HepG2 (cell line): ENCODE measurements at regions not wholly inside any gene's neighbourhood (a gene's known extent, or its start where the extent isn't known, plus 50 kb on each side); places are given as distances from the start of the nearest gene placed in this dataset.

ENCODE experiments used
- ATAC-seq: fragments of 200-7000 bp; cut with Tn5 transposase; 3 replicates; pipeline ENCODE4 v1.9.1; 2020; ENCODE audit warnings: mild to moderate bottlenecking, moderate library complexity
- BruUV-seq: library from RNA; stranded (reverse); fragments of 400-500 nt; replicated peaks from 2 replicates; lab custom pipeline; 2021; lab: Mats Ljungman, UMichigan
- CTCF ChIA-PET: fragments of 300-600 bp; formaldehyde crosslinking; extraction: SDS; loops from one replicate; lab custom pipeline; 2021; ENCODE audit warnings: low total read pairs, inconsistent platforms, low intra/inter-chr PET ratio; lab: Yijun Ruan, JAX
- POLR2A ChIA-PET: fragments of 350-600 bp; sonication (Branson Sonifier 250); formaldehyde crosslinking; loops from one replicate; lab custom pipeline; 2020; ENCODE audit warnings: antibody characterized with exemption, inconsistent platforms; lab: Yijun Ruan, JAX
- DNase-seq: peaks from one replicate; pipeline ENCODE4 v3.0.0-alpha.2; 2015; ENCODE audit warnings: low spot score
- FAIRE-seq: peaks from 3 replicates; lab custom pipeline; 2011; peaks lifted over from hg19 to GRCh38; lab: Jason Lieb, UNC
- H2AFZ ChIP-seq: one replicate; pipeline ENCODE4 v1.6.1; 2011; ENCODE audit warnings: low read length, inconsistent platforms
- H3K27ac ChIP-seq: fragments of 300-600 bp; 3 replicates; pipeline ENCODE4 v1.8.0; 2011; ENCODE audit warnings: mixed run types, mild to moderate bottlenecking, mixed read lengths, low read length, inconsistent platforms; ENCODE audit not compliant: insufficient read depth; ENCODE audit errors: extremely low read length
- H3K27me3 ChIP-seq, 2 experiments: fragments of 200-600 bp in 1 of 2; 2 replicates in 1 of 2; 3 replicates in 1 of 2; pipeline versions ENCODE4 v1.6.0 to v1.8.0; 2011; ENCODE audit warnings: low read length in 2 of 2, mild to moderate bottlenecking in 2 of 2, moderate library complexity in 2 of 2, inconsistent platforms in 1 of 2; ENCODE audit not compliant: insufficient read depth in 2 of 2, control insufficient read depth in 1 of 2
- H3K36me3 ChIP-seq, 2 experiments: fragments of 200-600 bp in 1 of 2; replicated peaks in 1 of 2; 2 replicates in 1 of 2; 3 replicates in 1 of 2; pipeline versions ENCODE4 v1.5.1 to v1.8.0; 2011; ENCODE audit warnings: low read length in 2 of 2, inconsistent platforms in 1 of 2; ENCODE audit not compliant: insufficient read depth in 2 of 2, control insufficient read depth in 1 of 2
- H3K4me1 ChIP-seq: 2 replicates; pipeline ENCODE4 v1.5.1; 2012; ENCODE audit warnings: low read length, inconsistent platforms; ENCODE audit not compliant: insufficient read depth
- H3K4me2 ChIP-seq: 2 replicates; pipeline ENCODE4 v1.6.0; 2011; ENCODE audit warnings: low read depth, low read length, inconsistent platforms
- H3K4me3 ChIP-seq, 3 experiments: fragments of 200-600 bp in 1 of 3; sonication (generic), shearing (Covaris generic) in 1 of 3; replicated peaks in 1 of 3; 2 replicates each; pipeline ENCODE4 v1.5.1; 2011 to 2016; ENCODE audit warnings: low read length in 3 of 3, inconsistent platforms in 2 of 3, low read depth in 2 of 3, mild to moderate bottlenecking in 2 of 3, control low read depth in 1 of 3, mixed read lengths in 1 of 3; ENCODE audit not compliant: insufficient read depth in 1 of 3
- H3K79me2 ChIP-seq: one replicate; pipeline ENCODE4 v1.6.1; 2011; ENCODE audit warnings: low read length, inconsistent platforms; ENCODE audit not compliant: insufficient read depth
- H3K9ac ChIP-seq: 2 replicates; pipeline ENCODE4 v1.6.0; 2011; ENCODE audit warnings: mild to moderate bottlenecking, low read depth, low read length, inconsistent platforms; ENCODE audit not compliant: insufficient read depth
- H3K9me3 ChIP-seq: 2 replicates; pipeline ENCODE4 v1.5.1; 2012; ENCODE audit warnings: mild to moderate bottlenecking, low read length
- H4K20me1 ChIP-seq: 2 replicates; pipeline ENCODE4 v1.6.0; 2011; ENCODE audit warnings: inconsistent platforms, mild to moderate bottlenecking, low read length, moderate library complexity; ENCODE audit not compliant: insufficient read depth
- FLYWCH1 ChIP-seq: sonication (generic); formaldehyde crosslinking; IDR thresholded peaks from 2 replicates; pipeline ENCODE4 v1.8.1; 2023; ENCODE audit warnings: mild to moderate bottlenecking, missing genetic modification reagents
- NR2F2 ChIP-seq: IDR thresholded peaks from 2 replicates; pipeline ENCODE4 v1.6.1; 2012; ENCODE audit warnings: low read depth, inconsistent platforms, borderline replicate concordance
- REXO4 ChIP-seq: sonication (generic); formaldehyde crosslinking; IDR thresholded peaks from 2 replicates; pipeline ENCODE4 v1.8.0; 2022; ENCODE audit warnings: missing genetic modification reagents, mild to moderate bottlenecking, borderline replicate concordance
- SALL2 ChIP-seq: sonication (generic); formaldehyde crosslinking; IDR thresholded peaks from 2 replicates; pipeline ENCODE4 v1.8.1; 2023; ENCODE audit warnings: mild to moderate bottlenecking, missing genetic modification reagents, inconsistent platforms
- SSRP1 ChIP-seq: IDR thresholded peaks from 2 replicates; pipeline ENCODE4 v1.6.1; 2016; ENCODE audit warnings: control low read depth
- TOPORS ChIP-seq: sonication (generic); formaldehyde crosslinking; IDR thresholded peaks from 2 replicates; pipeline ENCODE4 v1.8.0; 2023; ENCODE audit warnings: mild to moderate bottlenecking, missing genetic modification reagents
- ZBTB3 ChIP-seq: sonication (generic); formaldehyde crosslinking; IDR thresholded peaks from 2 replicates; pipeline ENCODE4 v1.4.0; 2020; ENCODE audit warnings: low read depth, mild to moderate bottlenecking, moderate library complexity, missing genetic modification reagents, borderline replicate concordance
- ZMYM2 ChIP-seq: sonication (generic); formaldehyde crosslinking; IDR thresholded peaks from 2 replicates; pipeline ENCODE4 v1.8.0; 2022; ENCODE audit warnings: mild to moderate bottlenecking, missing genetic modification reagents
- ZNF207 ChIP-seq: fragments of 450-650 bp; IDR thresholded peaks from 2 replicates; pipeline ENCODE4 v1.6.1; 2016; ENCODE audit warnings: antibody characterized with exemption, borderline replicate concordance
- ZNF557 ChIP-seq: sonication (generic); formaldehyde crosslinking; IDR thresholded peaks from 2 replicates; pipeline ENCODE4 v1.4.0; 2020; ENCODE audit warnings: missing genetic modification reagents
- WGBS: methylation state at CpG from one replicate; pipeline ENCODE4 v1.1.6; 2017; ENCODE audit warnings: low lambda C conversion rate; 5-methylcytosine and 5-hydroxymethylcytosine counted together
- in situ Hi-C: cut with HindIII; loops from 2 replicates; pipeline ENCODE4 v1.10.0; 2017; ENCODE audit warnings: low pct_unique_long_range_greater_than_20kb; ENCODE audit not compliant: extremely low pct_ligation_motif_present
- intact Hi-C: fragments of 100-400 bp; cut with micrococcal nuclease; formaldehyde crosslinking; loops from one replicate; pipeline ENCODE4 v1.10.0; 2022; ENCODE audit not compliant: unreplicated experiment
- TF ChIP-seq, protein P1 (sequence below): sonication (generic); formaldehyde crosslinking; IDR thresholded peaks from 2 replicates; pipeline ENCODE4 v1.5.0; 2020; ENCODE audit warnings: missing genetic modification reagents, mild to moderate bottlenecking, borderline replicate concordance
- TF ChIP-seq, protein P2 (sequence below): sonication (generic); formaldehyde crosslinking; IDR thresholded peaks from 2 replicates; pipeline ENCODE4 v1.9.0; 2022; ENCODE audit warnings: low read depth, missing genetic modification reagents
- TF ChIP-seq, protein P3 (sequence below): conservative IDR thresholded peaks from 2 replicates; pipeline ENCODE4 v1.6.1; 2018; ENCODE audit warnings: missing genetic modification reagents
- TF ChIP-seq, protein P4 (sequence below): sonication (generic); formaldehyde crosslinking; IDR thresholded peaks from 2 replicates; pipeline ENCODE4 v1.5.1; 2020; ENCODE audit warnings: missing genetic modification reagents, mild to moderate bottlenecking, borderline replicate concordance

DNA sequence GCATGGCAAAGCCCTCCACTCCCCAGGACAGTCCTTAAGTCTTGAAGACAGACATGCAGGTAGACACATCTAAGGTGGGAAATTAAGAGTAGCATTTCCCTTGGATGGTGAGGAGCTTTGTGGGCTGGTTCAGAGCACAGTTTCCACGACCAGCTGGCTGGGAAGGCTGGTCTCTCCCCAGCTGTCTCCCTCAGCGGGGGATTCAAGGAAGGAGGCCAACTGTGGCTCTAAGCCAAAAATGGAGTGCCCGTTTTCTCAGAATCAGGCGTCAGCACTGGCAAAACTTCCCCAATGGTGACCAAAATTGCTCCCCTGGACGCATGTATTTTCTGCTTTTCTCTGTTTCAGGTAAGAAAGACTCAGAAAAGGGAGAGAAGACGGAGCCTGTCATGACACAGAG is 230.6 kb upstream of the FZD8 start:
- no peak overlapping the region for H3K4me3 ChIP-seq
- no peaks in the 10 kb centered on the region; a peak in 2 of 5 replicates for H3K27me3 ChIP-seq
- ATAC-seq (no peak), DNase-seq (no peak), FAIRE-seq (no peak)
- BruUV-seq, result no TSS peak
- in situ Hi-C loops (no loop called here), intact Hi-C loops (no loop called here)
- ChIA-PET CTCF (no interaction called here), POLR2A (no interaction called here)
- no peaks in the 10 kb centered on the region for H4K20me1 ChIP-seq
- TF ChIP-seq, protein P1, sequence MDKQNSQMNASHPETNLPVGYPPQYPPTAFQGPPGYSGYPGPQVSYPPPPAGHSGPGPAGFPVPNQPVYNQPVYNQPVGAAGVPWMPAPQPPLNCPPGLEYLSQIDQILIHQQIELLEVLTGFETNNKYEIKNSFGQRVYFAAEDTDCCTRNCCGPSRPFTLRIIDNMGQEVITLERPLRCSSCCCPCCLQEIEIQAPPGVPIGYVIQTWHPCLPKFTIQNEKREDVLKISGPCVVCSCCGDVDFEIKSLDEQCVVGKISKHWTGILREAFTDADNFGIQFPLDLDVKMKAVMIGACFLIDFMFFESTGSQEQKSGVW, result no peak
- TF ChIP-seq FLYWCH1 (no peak), SSRP1 (no peak), NR2F2 (no peak)
- TF ChIP-seq, protein P2, sequence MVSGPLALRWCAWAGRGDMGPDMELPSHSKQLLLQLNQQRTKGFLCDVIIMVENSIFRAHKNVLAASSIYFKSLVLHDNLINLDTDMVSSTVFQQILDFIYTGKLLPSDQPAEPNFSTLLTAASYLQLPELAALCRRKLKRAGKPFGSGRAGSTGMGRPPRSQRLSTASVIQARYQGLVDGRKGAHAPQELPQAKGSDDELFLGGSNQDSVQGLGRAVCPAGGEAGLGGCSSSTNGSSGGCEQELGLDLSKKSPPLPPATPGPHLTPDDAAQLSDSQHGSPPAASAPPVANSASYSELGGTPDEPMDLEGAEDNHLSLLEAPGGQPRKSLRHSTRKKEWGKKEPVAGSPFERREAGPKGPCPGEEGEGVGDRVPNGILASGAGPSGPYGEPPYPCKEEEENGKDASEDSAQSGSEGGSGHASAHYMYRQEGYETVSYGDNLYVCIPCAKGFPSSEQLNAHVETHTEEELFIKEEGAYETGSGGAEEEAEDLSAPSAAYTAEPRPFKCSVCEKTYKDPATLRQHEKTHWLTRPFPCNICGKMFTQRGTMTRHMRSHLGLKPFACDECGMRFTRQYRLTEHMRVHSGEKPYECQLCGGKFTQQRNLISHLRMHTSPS (CRISPR knock-in tag), result no peak
- no peak overlapping the region for H2AFZ ChIP-seq
- no peak overlapping the region for H3K27ac ChIP-seq
- H3K36me3 ChIP-seq, result no peaks in the 10 kb centered on the region
- no peaks in the 10 kb centered on the region for H3K9me3 ChIP-seq
- whole genome bisulfite sequencing, result 25% methylated on average over 6 of the region's 6 CpGs
- H3K4me2 ChIP-seq, result no peak overlapping the region
- H3K79me2 ChIP-seq, result no peaks in the 10 kb centered on the region
- H3K4me1 ChIP-seq, result no peaks in the 10 kb centered on the region
- H3K9ac ChIP-seq, result no peak overlapping the region

DNA sequence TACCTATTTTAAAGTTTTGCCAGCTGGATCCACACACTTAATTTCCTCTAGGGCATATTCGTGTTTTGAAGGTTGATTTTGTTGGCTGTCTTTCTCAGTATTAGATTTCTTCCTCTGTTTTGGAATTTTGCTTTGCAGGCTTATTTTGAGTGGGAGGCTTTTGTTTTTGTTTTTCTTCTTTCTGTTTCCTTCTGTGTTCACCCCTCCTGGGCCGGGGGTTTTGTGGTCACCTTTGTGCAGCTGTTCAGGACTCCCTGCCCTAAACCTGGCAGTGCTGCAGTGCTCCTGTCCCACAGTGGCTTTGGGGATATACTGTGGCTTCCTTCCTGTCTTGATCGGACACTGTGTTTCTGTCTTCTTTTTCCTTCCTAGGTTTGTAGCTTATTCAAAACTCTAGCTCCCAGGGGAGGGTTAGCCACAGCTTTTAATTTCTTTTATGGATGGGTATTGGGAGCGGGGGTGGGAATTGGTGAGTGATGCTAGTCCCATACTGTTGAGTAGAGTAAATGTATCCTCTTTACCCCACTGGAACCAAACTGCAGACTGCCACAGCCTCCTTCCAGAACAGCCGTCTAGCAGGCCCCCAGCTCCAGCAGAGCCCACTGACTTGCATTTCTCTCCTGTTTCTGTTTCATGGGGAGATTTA is 228.7 kb upstream of the FZD8 start:
- FAIRE-seq, result no peak
- Histone ChIP-seq H2AFZ (no peak overlapping the region), H3K27ac (no peak overlapping the region), H3K79me2 (no peaks in the 10 kb centered on the region), H3K4me1 (no peaks in the 10 kb centered on the region), H3K4me3 (no peak overlapping the region), H3K27me3 (no peaks in the 10 kb centered on the region; a peak in 2 of 5 replicates), H4K20me1 (no peaks in the 10 kb centered on the region), H3K4me2 (no peak overlapping the region), H3K36me3 (no peaks in the 10 kb centered on the region), H3K9ac (no peak overlapping the region), H3K9me3 (no peaks in the 10 kb centered on the region)
- ChIA-PET CTCF (no interaction called here), POLR2A (no interaction called here)
- no peak for DNase-seq
- in situ Hi-C loops (no loop called here), intact Hi-C loops (no loop called here)
- ATAC-seq, result no peak
- 10% methylated on average over 5 of the region's 5 CpGs for WGBS
- no TSS peak for BruUV-seq
- no peak for TF ChIP-seq ZNF207
- TF ChIP-seq SALL2 (CRISPR knock-in tag), result no peak
- no peak for TF ChIP-seq ZNF557 (CRISPR knock-in tag)
- TF ChIP-seq, protein P3, sequence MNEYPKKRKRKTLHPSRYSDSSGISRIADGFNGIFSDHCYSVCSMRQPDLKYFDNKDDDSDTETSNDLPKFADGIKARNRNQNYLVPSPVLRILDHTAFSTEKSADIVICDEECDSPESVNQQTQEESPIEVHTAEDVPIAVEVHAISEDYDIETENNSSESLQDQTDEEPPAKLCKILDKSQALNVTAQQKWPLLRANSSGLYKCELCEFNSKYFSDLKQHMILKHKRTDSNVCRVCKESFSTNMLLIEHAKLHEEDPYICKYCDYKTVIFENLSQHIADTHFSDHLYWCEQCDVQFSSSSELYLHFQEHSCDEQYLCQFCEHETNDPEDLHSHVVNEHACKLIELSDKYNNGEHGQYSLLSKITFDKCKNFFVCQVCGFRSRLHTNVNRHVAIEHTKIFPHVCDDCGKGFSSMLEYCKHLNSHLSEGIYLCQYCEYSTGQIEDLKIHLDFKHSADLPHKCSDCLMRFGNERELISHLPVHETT (CRISPR knock-in tag), result no peak
- no peak for TF ChIP-seq ZMYM2 (CRISPR knock-in tag)
- TF ChIP-seq, protein P4, sequence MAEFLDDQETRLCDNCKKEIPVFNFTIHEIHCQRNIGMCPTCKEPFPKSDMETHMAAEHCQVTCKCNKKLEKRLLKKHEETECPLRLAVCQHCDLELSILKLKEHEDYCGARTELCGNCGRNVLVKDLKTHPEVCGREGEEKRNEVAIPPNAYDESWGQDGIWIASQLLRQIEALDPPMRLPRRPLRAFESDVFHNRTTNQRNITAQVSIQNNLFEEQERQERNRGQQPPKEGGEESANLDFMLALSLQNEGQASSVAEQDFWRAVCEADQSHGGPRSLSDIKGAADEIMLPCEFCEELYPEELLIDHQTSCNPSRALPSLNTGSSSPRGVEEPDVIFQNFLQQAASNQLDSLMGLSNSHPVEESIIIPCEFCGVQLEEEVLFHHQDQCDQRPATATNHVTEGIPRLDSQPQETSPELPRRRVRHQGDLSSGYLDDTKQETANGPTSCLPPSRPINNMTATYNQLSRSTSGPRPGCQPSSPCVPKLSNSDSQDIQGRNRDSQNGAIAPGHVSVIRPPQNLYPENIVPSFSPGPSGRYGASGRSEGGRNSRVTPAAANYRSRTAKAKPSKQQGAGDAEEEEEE (CRISPR knock-in tag), result no peak
- no peak for TF ChIP-seq REXO4
- TF ChIP-seq TOPORS (CRISPR knock-in tag), result no peak
- TF ChIP-seq ZBTB3 (CRISPR knock-in tag), result no peak
